HG03520 (cell line): ENCODE measurements at regions not wholly inside any gene's neighbourhood (a gene's known extent, or its start where the extent isn't known, plus 50 kb on each side); places are given as distances from the start of the nearest gene placed in this dataset.
"Not testable (repeated sequence)": the region's sequence is repeated elsewhere in the genome, so short reads cannot be mapped to it uniquely, and the experiment has no call there.

Experiments used
- ATAC-seq: cut with Tn5 transposase; IDR thresholded peaks from one replicate; pipeline ENCODE4 v1.9.1; 2021; ENCODE audit warnings: mild to moderate bottlenecking, moderate library complexity; ENCODE audit not compliant: unreplicated experiment

DNA sequence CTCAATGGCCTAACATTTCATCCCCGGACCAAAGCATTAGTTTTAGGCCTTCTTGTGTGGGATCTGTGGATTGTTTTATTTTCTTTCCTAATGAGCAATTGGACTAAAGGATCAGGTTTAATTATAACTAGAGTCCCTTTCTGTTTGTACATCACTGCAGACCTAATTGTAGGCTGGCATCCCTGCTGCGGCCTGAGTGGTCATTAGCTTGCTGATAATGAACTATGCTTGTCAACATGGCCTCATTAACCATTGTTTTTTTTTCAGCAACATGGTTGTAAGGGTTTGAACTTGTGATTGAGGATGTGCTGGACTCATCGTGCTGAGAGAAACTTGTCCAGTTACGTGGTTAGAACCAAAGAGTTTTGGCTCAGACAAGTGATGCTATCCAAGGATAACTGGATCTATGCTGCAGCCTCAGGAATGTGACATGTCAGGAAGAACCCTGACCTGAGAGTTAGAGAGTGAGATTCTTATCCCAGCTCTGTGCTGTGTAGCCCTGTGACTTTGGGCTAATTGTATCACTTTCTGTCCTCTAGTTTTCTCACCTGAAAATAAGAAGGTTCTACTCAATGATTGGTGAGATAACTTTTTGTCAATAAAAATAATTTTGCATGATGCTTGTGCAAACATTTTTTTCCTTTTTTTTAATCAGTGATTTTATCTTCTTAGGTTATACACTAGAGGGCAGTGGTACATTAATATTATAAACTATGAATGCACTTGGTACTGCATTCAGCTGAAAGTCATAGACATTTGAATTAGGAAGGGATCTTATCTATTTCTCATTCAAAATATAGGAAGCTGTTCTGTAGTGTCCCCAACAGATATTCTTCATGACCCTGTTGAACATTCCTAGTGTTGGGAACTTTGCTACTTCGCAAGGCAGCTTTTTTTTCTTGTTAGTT, 140.9 kb downstream of the RNF144B start:
- no peak for ATAC-seq

DNA sequence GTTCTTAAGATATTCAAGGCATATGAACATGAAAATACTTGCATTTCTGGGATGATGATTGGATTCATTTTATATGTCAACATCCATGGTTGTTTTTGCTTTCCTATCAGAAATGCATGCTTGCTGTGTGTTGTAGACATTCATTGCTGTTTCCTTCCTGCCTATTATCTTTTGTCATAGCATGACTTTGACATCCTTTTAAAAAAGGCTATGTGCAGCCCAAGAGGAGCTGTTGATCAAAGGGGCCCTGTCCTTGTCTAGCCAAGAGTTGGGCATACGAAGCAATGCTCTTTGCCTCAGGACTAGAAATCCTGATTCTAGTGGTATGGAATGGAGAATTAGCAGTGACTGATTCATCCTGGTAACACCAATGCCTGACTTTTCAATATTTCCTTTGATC, 143.1 kb downstream of the RNF144B start:
- no peak for ATAC-seq

DNA sequence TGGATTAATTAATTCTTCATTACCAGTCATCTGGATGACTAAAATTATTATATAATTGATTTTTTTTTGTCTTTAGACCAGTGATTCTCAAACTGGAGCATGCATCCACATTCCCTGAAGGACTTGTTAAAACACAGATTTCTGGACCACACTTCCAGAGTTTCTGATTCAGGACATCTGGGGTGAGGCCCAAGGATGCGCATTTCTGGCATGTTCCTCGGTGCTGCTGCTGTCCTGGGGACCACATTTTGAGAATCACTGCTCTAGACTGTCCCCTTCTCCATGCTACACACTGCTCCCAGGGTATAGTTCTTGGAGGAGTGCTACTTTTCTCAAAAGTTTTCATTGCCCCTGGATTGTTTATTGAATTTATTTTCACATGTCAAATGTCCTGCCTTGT, 145.0 kb downstream of the RNF144B start:
- ATAC-seq = no peak

DNA sequence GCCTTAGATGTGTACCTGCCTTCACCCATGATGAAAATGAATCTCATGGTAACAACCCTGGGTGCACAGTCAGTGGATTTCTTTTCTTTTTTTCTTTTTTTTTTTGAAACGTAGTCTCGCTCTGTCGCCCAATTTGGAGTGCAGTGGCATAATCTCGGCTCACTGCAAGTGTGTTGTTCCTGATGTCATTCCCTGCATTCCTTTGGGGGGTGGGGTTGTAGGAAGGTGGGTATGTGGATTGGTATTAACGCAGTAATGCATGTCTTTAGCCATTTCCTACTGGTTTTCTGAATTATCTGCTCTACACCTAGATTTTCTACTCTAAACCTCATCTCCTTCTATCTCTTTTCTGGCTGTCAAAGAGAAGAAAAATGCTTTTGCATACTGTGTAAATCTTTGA, 146.6 kb downstream of the RNF144B start:
- no peak for ATAC-seq

DNA sequence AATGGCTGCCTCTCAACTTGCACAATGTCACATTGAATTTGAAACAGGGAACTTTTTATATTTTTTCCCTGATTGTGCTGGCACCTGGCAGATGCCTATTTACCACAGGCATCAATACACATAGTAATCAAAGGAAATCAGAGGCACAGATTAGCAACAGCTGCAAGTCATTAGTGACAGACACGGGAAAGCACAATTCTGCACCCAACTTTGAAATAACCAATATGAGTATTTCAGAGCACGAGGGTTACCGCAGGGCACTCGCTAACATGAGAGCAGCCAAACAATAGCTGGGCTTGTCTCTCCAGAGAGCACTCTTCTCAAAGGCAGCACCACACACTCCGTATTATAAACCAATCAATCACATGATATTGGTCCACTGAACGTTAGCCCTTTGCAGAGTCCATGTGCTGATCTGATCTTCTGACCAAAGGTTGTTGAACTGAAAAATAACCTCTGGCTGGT, 149.5 kb downstream of the RNF144B start:
- no peak for ATAC-seq

DNA sequence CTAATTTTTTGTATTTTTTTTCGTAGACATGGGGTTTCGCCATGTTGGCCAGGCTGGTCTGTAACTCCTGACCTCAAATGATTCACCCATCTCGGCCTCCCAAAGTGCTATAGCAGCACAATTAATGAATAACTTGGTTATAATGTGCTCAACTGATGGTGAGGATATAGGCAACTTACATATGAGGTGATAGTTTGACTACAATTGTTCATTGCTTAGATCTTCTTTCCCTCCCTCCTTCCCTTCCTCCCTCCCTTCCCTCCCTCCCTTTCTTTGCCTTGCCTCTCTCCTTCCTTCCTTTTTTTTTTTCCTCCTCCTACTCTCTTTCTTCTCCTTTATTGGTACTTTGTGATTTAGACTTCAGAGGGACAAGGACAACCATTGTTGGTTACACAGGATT, 151.2 kb downstream of the RNF144B start:
- no peak for ATAC-seq

DNA sequence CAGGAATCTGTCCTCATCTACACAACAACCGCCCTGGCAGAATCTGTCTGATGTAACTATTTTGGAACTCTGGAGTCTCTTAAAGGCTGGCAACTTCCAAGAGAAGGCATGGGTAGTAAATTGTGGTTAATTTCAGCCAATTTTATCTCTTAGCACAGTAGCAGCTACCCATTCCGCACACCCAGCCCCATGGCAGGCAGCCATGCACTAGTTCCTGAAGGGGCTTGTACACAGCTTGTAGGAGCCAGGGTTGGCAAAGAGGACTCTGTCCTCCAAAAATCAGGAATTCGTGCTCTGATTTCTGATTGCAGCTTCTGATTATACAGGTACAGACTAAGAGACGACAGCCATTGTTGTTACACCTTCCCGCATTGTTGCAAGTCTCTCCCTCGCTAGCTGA, 155.9 kb downstream of the RNF144B start:
- ATAC-seq = no peak

DNA sequence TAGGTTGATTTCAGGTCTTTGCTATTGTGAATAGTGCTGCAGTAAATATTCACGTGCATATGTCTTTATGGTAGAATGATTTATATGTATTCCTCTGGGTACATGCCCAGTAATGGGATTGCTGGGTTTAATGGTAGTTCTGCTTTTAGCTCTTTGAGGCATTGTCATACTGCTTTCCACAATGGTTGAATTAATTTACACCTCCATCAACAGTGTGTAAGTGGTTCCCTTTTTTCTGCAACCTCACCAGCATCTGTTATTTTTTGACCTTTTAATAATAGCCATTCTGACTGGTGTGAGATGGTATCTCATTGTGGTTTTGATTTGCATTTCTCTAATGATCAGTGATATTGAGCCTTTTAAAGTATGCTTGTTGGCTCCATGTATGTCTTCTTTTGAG, 158.0 kb downstream of the RNF144B start:
- not testable (repeated sequence) for ATAC-seq

DNA sequence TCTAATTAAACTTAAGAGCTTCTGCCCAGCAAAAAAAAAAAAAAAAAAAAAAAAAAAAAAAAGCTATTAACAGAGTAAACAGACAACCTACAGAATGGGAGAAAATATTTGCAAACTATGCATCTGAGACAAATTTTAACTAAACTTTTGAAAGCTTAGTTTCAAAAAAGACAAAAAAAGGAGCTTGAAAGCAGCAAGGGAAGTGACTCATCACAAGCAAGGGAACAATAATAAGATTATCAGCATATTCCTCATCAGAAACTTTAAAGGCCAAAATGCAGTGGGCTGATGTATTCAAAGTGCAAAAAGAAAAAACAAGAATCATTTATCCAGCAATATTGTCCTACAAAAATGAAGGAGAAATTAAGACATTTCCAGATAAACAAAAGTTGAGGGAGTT, 158.6 kb downstream of the RNF144B start:
- ATAC-seq = no peak

DNA sequence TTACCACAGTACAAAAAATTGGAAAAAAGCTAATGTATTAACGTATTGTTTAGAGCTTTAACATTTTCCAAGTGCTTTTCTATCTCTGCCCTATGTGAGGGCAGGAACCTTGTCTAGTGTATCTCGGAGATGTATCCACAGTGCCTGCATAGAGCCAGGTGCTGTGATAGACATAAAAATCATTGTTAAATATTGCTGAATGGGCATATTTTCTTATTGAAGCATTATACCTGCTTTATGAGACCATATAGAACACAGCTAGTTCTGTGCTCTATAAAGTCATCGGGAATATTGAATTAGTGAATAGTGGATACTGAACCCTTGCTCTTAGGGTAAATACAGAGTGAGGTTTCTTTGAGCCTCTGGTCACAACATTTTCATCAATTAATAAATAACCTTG, 163.0 kb downstream of the RNF144B start:
- no peak for ATAC-seq

DNA sequence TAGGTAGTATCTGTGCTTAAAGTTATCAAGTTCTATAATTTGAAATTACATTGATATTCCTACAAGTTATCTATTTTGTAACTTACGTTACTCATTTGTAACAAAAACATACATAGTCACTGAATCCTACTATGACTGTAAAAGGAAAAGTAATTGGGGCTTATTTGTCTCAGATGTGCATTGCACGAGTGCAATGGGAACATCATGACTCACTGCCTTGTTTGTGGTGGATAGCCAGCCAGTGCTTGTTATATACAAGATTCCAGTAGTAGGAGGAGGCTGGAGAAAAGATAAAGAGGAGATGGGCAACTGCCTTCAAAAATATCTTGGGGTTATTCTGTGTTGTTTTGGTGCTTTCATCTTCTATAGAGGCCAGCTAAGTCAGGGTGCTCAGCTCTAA, 164.1 kb downstream of the RNF144B start:
- ATAC-seq = no peak

DNA sequence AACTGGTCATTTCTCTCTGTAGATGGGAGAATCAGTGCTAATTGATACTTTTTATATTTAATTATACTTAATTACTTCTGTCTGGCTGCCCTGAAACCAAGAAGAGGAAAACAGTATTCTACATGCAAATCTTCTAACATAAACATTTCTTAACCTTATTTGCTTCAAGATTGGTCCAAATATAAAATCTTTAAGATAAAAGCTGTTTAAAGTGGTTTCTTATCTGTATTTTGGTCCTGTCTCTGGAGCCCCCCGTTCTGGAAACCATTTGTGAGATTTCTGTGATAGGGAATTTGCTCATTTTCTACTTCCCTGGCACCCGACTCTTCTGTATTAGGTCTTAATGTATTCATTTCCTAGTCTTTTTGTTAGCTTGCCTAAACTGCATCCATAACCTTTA, 168.6 kb downstream of the RNF144B start:
- ATAC-seq = no peak

DNA sequence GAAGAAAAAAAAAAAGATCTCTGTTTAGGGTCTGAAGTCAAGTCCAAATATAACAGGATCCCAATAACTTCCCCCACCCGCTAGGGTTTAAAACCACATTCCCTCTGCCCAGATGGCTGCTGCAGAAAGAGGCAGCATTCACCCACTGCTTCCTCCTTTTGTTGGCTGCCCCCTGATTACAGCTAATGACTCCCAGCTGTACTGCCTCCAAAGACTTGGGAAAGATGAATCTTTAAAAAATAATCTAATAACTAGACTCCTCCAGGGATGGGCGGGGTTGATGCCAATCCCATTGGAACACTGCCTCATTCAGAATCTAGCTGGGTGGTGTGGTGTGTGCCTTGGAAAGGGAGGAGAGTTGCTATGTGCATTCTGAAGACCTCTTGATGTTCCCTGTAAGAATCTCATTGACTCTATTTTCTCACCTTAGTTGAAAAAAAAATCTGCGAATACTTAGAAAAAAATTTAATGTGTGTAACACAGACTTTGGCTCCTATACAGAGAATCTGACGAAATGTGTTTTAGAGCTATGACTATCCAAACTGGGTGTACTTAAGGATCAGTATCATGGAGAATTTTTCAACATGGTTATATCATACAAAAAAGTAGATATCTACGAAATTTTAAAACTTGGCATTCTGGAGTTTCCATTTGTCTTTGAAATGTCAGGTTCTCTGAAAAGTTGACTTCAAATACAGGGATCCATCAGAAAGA, 174.0 kb downstream of the RNF144B start:
- ATAC-seq = no peak

DNA sequence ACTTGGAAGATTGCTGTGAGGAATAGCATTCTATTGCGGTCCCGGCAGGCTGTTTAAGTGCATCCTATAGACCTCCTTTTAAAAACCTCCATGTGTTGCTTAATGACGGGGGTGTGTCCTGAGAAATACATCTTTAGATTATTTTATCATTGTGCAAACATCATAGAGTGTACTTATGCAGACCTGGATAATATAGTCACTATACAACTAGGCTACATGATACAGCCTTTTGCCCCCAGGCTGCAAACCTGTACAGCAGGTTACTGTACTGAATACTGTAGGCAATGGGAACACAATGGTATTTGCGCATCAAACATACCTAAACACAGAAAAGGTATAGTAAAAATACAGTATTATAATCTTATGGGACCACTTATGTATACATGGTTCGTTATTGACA, 175.6 kb downstream of the RNF144B start:
- no peak for ATAC-seq

DNA sequence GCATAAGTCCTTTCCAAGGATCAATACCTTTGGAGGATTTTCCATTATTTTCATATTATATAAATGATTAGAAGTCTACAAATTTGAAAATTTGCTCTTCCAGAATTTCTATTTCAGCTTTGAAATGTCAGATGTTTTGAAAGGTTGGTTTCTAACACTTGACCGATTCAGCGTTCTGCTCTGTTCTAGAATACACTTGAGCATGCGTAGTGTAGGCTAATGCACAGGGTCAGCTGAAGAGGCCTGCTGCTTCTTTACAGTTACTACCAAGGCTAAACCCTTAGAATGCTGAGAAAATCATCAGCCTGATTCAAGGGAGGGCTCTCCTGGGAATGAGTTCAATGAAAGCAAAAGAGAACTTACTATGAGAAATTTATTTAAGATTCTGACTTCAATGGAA, 177.6 kb downstream of the RNF144B start:
- no peak for ATAC-seq

DNA sequence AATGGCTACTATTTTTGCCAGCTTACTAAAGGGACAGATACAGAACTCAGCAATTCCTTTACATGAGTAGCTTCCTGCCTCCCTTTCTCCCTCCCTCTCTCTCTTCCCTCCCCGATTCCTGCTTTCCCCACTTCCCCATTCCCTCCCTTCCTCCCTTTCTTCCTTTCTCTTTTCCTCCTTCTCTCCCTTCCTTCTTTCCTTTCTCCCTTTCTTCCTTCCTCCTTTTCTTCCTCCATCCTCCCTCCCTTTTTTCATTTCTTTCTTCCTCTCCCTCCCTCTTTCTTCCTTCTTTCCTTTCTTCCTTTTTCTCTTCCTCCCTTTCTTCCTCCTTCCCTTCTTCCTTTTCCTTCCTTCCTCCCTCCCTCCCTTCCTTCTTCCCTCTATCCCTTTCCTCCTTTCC, 178.1 kb downstream of the RNF144B start:
- no peak for ATAC-seq

DNA sequence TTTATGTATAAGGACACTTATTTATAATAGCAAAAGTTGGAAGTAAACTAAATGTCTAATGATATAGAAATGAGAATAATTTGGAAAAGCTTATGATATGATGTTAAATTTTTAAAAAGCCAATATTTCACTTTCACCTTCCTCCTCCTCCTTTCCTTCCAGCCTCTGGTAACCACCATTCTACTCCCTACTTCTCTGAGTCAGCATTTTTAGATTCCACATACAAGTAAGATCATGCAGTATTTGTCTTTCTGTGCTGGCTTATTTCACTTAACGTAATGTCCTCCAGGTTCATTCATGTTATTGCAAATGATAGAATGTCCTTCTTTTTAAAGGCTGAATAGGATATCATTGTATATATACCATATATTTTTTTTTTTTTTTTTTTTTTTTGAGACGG, 180.2 kb downstream of the RNF144B start:
- no peak for ATAC-seq

DNA sequence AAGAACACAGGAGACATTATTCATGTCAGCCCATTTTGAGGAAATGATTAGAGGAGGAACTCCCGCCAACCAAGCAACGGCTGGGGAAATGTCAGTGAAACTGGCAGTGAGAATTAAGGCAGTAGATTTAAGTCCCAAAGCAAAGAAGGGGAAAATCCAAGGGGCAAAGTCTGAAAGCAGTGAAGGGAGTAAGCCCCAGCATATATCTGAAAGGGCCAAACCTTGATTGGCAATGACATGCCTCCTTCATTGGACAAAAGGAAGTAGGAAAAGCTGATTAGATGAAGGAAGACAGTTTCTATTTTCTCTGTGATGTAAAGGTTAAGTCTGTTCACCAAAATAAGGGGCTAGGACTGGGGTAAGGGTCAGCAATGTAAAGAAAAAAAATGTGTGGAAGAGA, 190.3 kb downstream of the RNF144B start:
- ATAC-seq = no peak

DNA sequence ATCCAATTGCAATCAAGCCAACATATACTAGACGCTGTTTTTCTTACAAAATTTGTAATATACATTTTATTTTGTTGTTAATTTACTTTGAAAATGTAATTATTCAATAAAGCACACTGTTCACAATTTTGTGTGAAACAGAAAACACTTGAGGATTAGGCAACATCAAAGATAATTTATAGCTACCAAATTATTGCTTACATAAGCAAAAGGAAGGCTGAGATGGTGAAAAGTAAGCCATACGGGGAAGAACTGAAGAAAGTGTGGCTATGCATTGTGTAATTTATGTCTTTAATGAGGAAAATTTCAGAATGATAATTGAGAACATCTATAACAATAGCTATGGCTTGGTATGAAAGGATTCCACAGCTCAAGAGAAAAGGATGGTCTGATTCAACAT, 192.0 kb downstream of the RNF144B start:
- no peak for ATAC-seq

DNA sequence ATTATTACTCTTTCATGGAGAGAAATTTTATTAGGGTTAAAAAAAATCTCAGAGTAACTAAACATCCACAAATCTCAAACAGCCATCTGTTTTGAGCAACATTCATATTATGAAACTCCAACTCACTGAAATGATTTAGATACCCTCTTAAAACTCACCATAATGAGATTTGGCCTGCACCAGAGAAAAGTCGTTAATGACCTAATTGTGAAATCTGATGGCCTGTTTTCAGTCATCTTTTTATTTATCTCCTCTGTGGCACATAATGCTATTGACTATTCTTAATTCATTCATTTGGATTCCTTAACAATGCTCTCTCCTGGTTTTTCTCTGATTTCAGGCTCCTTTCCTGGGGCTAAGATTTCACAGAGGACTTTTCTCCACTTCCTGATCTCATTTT, 192.7 kb downstream of the RNF144B start:
- ATAC-seq = no peak

DNA sequence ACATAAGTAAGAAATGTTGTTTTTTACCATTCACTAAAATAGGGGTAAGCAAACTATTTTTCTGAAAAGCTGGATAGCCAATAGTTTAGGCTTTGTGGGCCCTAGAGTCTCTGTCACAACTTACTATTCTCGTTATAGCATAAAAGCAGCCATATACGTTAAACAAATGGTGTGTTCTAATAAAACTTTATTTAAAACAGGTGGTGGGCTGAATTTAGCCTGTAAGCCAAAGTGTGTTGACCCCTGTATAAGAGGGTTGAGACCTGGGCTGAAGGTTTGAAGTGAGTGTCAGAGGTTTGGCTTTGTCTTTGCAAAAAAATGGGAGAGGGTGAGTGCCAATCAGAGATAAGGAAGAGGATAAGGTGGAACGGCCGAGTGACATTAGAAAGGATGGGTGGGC, 197.2 kb downstream of the RNF144B start:
- ATAC-seq = no peak

DNA sequence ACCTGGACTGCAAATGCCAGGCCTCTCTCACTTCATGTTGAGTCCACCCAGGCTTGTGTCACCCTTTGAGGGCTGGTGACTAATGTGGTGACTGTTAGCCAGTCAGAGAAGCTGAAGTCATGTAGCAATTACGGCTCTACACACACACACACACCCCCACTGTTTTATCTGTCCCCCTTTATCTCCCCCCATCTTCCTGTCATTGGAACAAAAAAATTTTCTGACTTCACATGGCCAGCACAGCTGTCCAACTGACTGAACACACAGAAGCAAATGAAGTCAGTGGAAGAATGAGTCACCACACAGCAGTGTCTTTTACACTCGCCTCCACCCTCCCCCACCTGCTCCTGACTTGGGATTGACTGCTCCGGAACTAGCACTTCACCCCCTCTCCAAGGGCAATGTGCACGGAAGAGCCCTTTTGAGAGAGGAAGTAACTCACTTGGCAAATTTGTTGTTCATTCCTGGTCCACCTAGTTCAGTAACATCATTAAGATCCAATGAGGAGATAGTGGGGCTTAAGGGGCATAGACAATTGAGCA, 198.0 kb downstream of the RNF144B start:
- ATAC-seq = no peak
